CD14-positive monocyte (primary cell): ENCODE measurements at regions not wholly inside any gene's neighbourhood (a gene's known extent, or its start where the extent isn't known, plus 50 kb on each side); places are given as distances from the start of the nearest gene placed in this dataset.
"Not testable (repeated sequence)": the region's sequence is repeated elsewhere in the genome, so short reads cannot be mapped to it uniquely, and the experiment has no call there.

Experiments used
- DNase-seq, 3 donors: peaks; one replicate each; pipeline ENCODE4 v3.0.0-alpha.2; 2011 to 2022
- H2AFZ ChIP-seq: 2 replicates; pipeline ENCODE4 v1.6.0; 2012; ENCODE audit warnings: mild to moderate bottlenecking, low read depth, low read length, inconsistent platforms; ENCODE audit not compliant: insufficient read depth, poor library complexity, severe bottlenecking
- H3K27ac ChIP-seq, 2 donors: 1 replicate in 1 of 2; 2 replicates in 1 of 2; pipeline ENCODE4 v1.5.1; 2012 to 2013; ENCODE audit warnings: low read length in 2 of 2, control low read depth in 1 of 2, inconsistent platforms in 1 of 2, low read depth in 1 of 2, mild to moderate bottlenecking in 1 of 2
- H3K27me3 ChIP-seq, 2 donors: one replicate each; pipeline versions ENCODE4 v1.6.0 to v1.6.1; 2011 to 2013; ENCODE audit warnings: low read length in 2 of 2; ENCODE audit not compliant: control insufficient read depth in 2 of 2, insufficient read depth in 2 of 2
- H3K36me3 ChIP-seq, 2 donors: replicated peaks in 1 of 2; 1 replicate in 1 of 2; 2 replicates in 1 of 2; pipeline versions ENCODE4 v1.5.1 to v1.6.1; 2012 to 2013; ENCODE audit warnings: low read length in 2 of 2, control low read depth in 1 of 2, inconsistent platforms in 1 of 2, mild to moderate bottlenecking in 1 of 2; ENCODE audit not compliant: insufficient read depth in 2 of 2, control insufficient read depth in 1 of 2
- H3K4me1 ChIP-seq, 2 donors: 1 replicate in 1 of 2; 2 replicates in 1 of 2; pipeline versions ENCODE4 v1.5.1 to v1.6.1; 2012 to 2013; ENCODE audit warnings: low read length in 2 of 2, control low read depth in 1 of 2, inconsistent platforms in 1 of 2, mild to moderate bottlenecking in 1 of 2, moderate library complexity in 1 of 2; ENCODE audit not compliant: insufficient read depth in 2 of 2, control insufficient read depth in 1 of 2
- H3K4me2 ChIP-seq: replicated peaks from 2 replicates; pipeline ENCODE3; 2012; ENCODE audit warnings: low read length, moderate library complexity, mild to moderate bottlenecking; ENCODE audit not compliant: poor library complexity, severe bottlenecking; ENCODE audit errors: extremely low read depth
- H3K4me3 ChIP-seq, 3 experiments: fragments of 200-600 bp in 1 of 3; sonication (generic) in 1 of 3; replicated peaks in 1 of 3; 1 replicate in 2 of 3; 2 replicates in 1 of 3; pipeline ENCODE4 v1.5.1; 2011 to 2013; ENCODE audit warnings: low read length in 3 of 3, mild to moderate bottlenecking in 3 of 3, control low read depth in 2 of 3, low read depth in 2 of 3, inconsistent platforms in 1 of 3, moderate library complexity in 1 of 3
- H3K79me2 ChIP-seq: 2 replicates; pipeline ENCODE4 v1.6.0; 2012; ENCODE audit warnings: mild to moderate bottlenecking, control low read depth, inconsistent platforms, low read length, moderate library complexity; ENCODE audit not compliant: insufficient read depth
- H3K9ac ChIP-seq: 2 replicates; pipeline ENCODE4 v1.6.0; 2017; ENCODE audit warnings: low read length, mild to moderate bottlenecking; ENCODE audit not compliant: insufficient read depth, poor library complexity, severe bottlenecking
- H3K9me3 ChIP-seq, 2 donors: replicated peaks in 1 of 2; 1 replicate in 1 of 2; 2 replicates in 1 of 2; pipeline versions ENCODE4 v1.5.1 to v1.6.1; 2012 to 2013; ENCODE audit warnings: low read length in 2 of 2, control low read depth in 1 of 2; ENCODE audit not compliant: control insufficient read depth in 1 of 2, insufficient read depth in 1 of 2
- H4K20me1 ChIP-seq: 2 replicates; pipeline ENCODE4 v1.6.0; 2012; ENCODE audit warnings: mild to moderate bottlenecking, low read length, control low read depth, moderate library complexity; ENCODE audit not compliant: insufficient read depth
- H3K27ac Mint-ChIP-seq, 7 donors: one replicate each; pipeline ENCODE4 v1.8.0; 2020; ENCODE audit warnings: mild to moderate bottlenecking in 7 of 7, mixed read lengths in 7 of 7, moderate library complexity in 6 of 7, inconsistent platforms in 2 of 7
- H3K27me3 Mint-ChIP-seq, 3 donors: one replicate each; pipeline ENCODE4 v1.8.0; 2021 to 2022; ENCODE audit warnings: low read depth in 3 of 3, mild to moderate bottlenecking in 3 of 3, mixed read lengths in 3 of 3, moderate library complexity in 3 of 3, inconsistent platforms in 1 of 3
- H3K36me3 Mint-ChIP-seq, 2 donors: one replicate each; pipeline ENCODE4 v1.8.0; 2020; ENCODE audit warnings: mixed read lengths in 2 of 2, inconsistent platforms in 1 of 2, mild to moderate bottlenecking in 1 of 2
- H3K4me1 Mint-ChIP-seq: one replicate; pipeline ENCODE4 v1.8.0; 2020; ENCODE audit warnings: mild to moderate bottlenecking, mixed read lengths
- H3K4me3 Mint-ChIP-seq, 2 donors: one replicate each; pipeline ENCODE4 v1.8.0; 2020; ENCODE audit warnings: mild to moderate bottlenecking in 2 of 2, mixed read lengths in 2 of 2, moderate library complexity in 1 of 2
- H3K9me3 Mint-ChIP-seq, 7 donors: one replicate each; pipeline ENCODE4 v1.8.0; 2020 to 2022; ENCODE audit warnings: mixed read lengths in 7 of 7, mild to moderate bottlenecking in 6 of 7, moderate library complexity in 6 of 7, inconsistent platforms in 2 of 7
- CTCF ChIP-seq: fragments of 200-600 bp; IDR thresholded peaks from one replicate; pipeline ENCODE4 v1.8.0; 2022; ENCODE audit warnings: antibody characterized with exemption, mild to moderate bottlenecking
- WGBS: methylation state at CpG from one replicate; pipeline ENCODE4 v1.1.5; 2013; ENCODE audit warnings: missing lambda C conversion rate; ENCODE audit not compliant: insufficient coverage; 5-methylcytosine and 5-hydroxymethylcytosine counted together
- intact Hi-C, 2 donors: fragments of 100-400 bp; cut with micrococcal nuclease; formaldehyde crosslinking; loops; one replicate each; pipeline versions ENCODE4 v1.15.0 to v1.15.1; 2023

- Mint-ChIP-seq H3K4me1 (no peaks in the 10 kb centered on the region), H3K9me3 (peaks cover 0 to 8% (median 3%) of the 10 kb centered on the region in 7 donors), H3K4me3 (no peak overlapping the region), H3K36me3 (no peaks in the 10 kb centered on the region), H3K27ac (no peak overlapping the region), H3K27me3 (no peaks in the 10 kb centered on the region)
- no peak for TF ChIP-seq CTCF
- intact Hi-C loops, result no loop called here
- no peak overlapping the region for H3K4me2 ChIP-seq
- H2AFZ ChIP-seq, result no peak overlapping the region
- no peak overlapping the region for H3K9ac ChIP-seq
- H3K79me2 ChIP-seq, result no peaks in the 10 kb centered on the region
- 50% methylated on average over 1 of the region's 5 CpGs for WGBS
- H3K27me3 ChIP-seq, result no peaks in the 10 kb centered on the region
- H3K9me3 ChIP-seq, result peaks cover 0 to 5% of the 10 kb centered on the region in 2 donors
- no peaks in the 10 kb centered on the region for H3K36me3 ChIP-seq
- no peak for DNase-seq
- H3K4me3 ChIP-seq, result no peak overlapping the region
- no peaks in the 10 kb centered on the region for H3K4me1 ChIP-seq
- no peaks in the 10 kb centered on the region for H4K20me1 ChIP-seq
- no peak overlapping the region for H3K27ac ChIP-seq
These were observed 292.6 kb upstream of the SYT1 start for GRCh38 chr12:78571953-78572352.

DNA sequence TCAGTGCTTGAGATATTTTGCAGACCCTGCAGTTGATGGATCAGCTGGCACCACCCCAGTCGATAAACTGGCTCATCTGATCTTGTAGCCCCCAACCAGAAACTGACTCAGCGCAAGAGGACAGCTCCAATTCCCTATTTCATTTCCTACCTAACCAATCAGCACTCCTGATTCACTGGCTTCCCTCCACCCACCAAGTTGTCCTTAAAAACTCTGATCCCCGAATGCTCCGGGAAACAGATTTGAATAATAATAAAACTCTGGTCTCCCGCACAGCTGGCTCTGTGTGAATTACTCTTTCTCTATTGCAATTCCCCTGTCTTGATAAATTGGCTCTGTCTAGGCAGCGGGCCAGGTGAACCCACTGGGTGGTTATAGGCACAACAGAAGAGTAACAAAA, 289.4 kb upstream of the SYT1 start:
- H3K79me2 ChIP-seq, H3K27me3 ChIP-seq, H4K20me1 ChIP-seq, H3K4me2 ChIP-seq, H3K4me1 ChIP-seq, H3K27me3 Mint-ChIP-seq, H3K9me3 ChIP-seq, H3K4me1 Mint-ChIP-seq, H3K4me3 ChIP-seq, H3K9ac ChIP-seq, H3K36me3 ChIP-seq, H2AFZ ChIP-seq, H3K27ac Mint-ChIP-seq, H3K4me3 Mint-ChIP-seq, H3K36me3 Mint-ChIP-seq, H3K9me3 Mint-ChIP-seq, DNase-seq, intact Hi-C loops, H3K27ac ChIP-seq: not testable (repeated sequence)
- 100% methylated on average over 5 of the region's 6 CpGs for WGBS
